ENCODE measurements at regions not wholly inside any gene's neighbourhood (a gene's known extent, or its start where the extent isn't known, plus 50 kb on each side); places are given as distances from the start of the nearest gene placed in this dataset.
"Not testable (repeated sequence)": the region's sequence is repeated elsewhere in the genome, so short reads cannot be mapped to it uniquely, and the experiment has no call there.

- H3K4me2 ChIP-seq, result no peak overlapping the region
- no peak for TF ChIP-seq Cebpa-rat (IDR thresholded peaks at IDR 0.05)
- no peaks in the 10 kb centered on the region for H3K9me3 ChIP-seq (replicated peaks in 1 of 11)
- H3K36me3 ChIP-seq, result no peaks in the 10 kb centered on the region
- no peak overlapping the region for H3K4me3 ChIP-seq
- H3K9ac ChIP-seq, result no peak overlapping the region
- H3K4me1 ChIP-seq, result no peaks in the 10 kb centered on the region
- H3K27me3 ChIP-seq, result no peaks in the 10 kb centered on the region
- no peaks in the 10 kb centered on the region for H4K20me1 ChIP-seq
- H3K27ac ChIP-seq, result no peak overlapping the region
Observed at GRCh38 chr13:58933475-58933874, 1230.3 kb downstream of the DIAPH3 start.

- Histone ChIP-seq H3K36me3 (no peaks in the 10 kb centered on the region), H3K9me3 (replicated peaks in 1 of 11) (no peaks in the 10 kb centered on the region), H3K27ac (no peak overlapping the region), H3K4me1 (no peaks in the 10 kb centered on the region), H4K20me1 (no peaks in the 10 kb centered on the region), H3K4me2 (no peak overlapping the region), H3K9ac (no peak overlapping the region), H3K4me3 (no peak overlapping the region), H3K27me3 (no peaks in the 10 kb centered on the region)
- TF ChIP-seq Cebpa-rat (IDR thresholded peaks at IDR 0.05), result no peak
Observed at GRCh38 chr13:58935689-58936088, 1228.0 kb downstream of the DIAPH3 start.

- H3K9ac ChIP-seq, result no peak overlapping the region
- H3K4me1 ChIP-seq, result no peaks in the 10 kb centered on the region
- H3K4me2 ChIP-seq, result no peak overlapping the region
- no peaks in the 10 kb centered on the region for H4K20me1 ChIP-seq
- no peak overlapping the region for H3K4me3 ChIP-seq
- H3K27me3 ChIP-seq, result no peaks in the 10 kb centered on the region
- no peak overlapping the region for H3K27ac ChIP-seq
- TF ChIP-seq Cebpa-rat (IDR thresholded peaks at IDR 0.05), result no peak
- H3K36me3 ChIP-seq, result no peaks in the 10 kb centered on the region
- H3K9me3 ChIP-seq (replicated peaks in 1 of 11), result peaks cover 35 to 44% (median 40%) of the 10 kb centered on the region in 11 experiments
Observed at GRCh38 chr13:58946274-58946673, 1217.5 kb downstream of the DIAPH3 start.

GRCh38 chr13:58949646-58950045 is 1214.1 kb downstream of the DIAPH3 start:
- TF ChIP-seq Cebpa-rat (IDR thresholded peaks at IDR 0.05), result no peak
- Histone ChIP-seq H3K27me3 (peaks cover 0 to under 1% (median 0%) of the 10 kb centered on the region in 11 experiments; a peak in 3 of 22 replicates), H3K9ac (no peak overlapping the region)

GRCh38 chr13:58950911-58951310 is 1212.8 kb downstream of the DIAPH3 start:
- Histone ChIP-seq H3K9me3 (replicated peaks in 1 of 11) (peaks cover 41 to 54% (median 50%) of the 10 kb centered on the region in 11 experiments), H3K27me3 (peaks cover 0 to 13% (median 0%) of the 10 kb centered on the region in 11 experiments; a peak in 6 of 22 replicates), H3K4me3 (no peak overlapping the region), H3K27ac (no peak overlapping the region), H3K4me2 (no peak overlapping the region), H3K4me1 (peaks cover 8 to 33% (median 23%) of the 10 kb centered on the region in 10 experiments), H3K36me3 (no peaks in the 10 kb centered on the region), H4K20me1 (no peaks in the 10 kb centered on the region), H3K9ac (no peak overlapping the region)
- TF ChIP-seq Cebpa-rat (IDR thresholded peaks at IDR 0.05), result no peak

More at GRCh38 chr13:58949646-58950045, 1214.1 kb downstream of the DIAPH3 start:
- Histone ChIP-seq H3K4me3 (0 out of 20 replicates have a peak overlapping the region, but pooled peaks of 1 of the 10 experiments have one; percentile 10), H3K36me3 (no peaks in the 10 kb centered on the region), H3K27ac (no peak overlapping the region), H3K4me1 (peaks cover 8 to 21% (median 17%) of the 10 kb centered on the region in 10 experiments), H3K9me3 (replicated peaks in 1 of 11) (peaks cover 41 to 55% (median 50%) of the 10 kb centered on the region in 11 experiments), H4K20me1 (no peaks in the 10 kb centered on the region), H3K4me2 (no peak overlapping the region)

GRCh38 chr13:58953638-58954037 is 1210.1 kb downstream of the DIAPH3 start:
- Histone ChIP-seq H3K9ac (no peak overlapping the region), H3K27me3 (peaks cover 0 to 13% (median 0%) of the 10 kb centered on the region in 11 experiments; a peak in 6 of 22 replicates), H3K27ac (0 out of 22 replicates have a peak overlapping the region, but pooled peaks of 1 of the 11 experiments have one; percentile 16), H3K36me3 (no peaks in the 10 kb centered on the region), H4K20me1 (no peaks in the 10 kb centered on the region), H3K4me1 (peaks cover 8 to 39% (median 24%) of the 10 kb centered on the region in 10 experiments), H3K4me3 (no peak overlapping the region), H3K9me3 (replicated peaks in 1 of 11) (peaks cover 34 to 50% (median 39%) of the 10 kb centered on the region in 11 experiments), H3K4me2 (peak overlapping the region; percentile 21 to 75 (median 50); a peak in 18 of 22 replicates)
- TF ChIP-seq Cebpa-rat (IDR thresholded peaks at IDR 0.05), result peak in 1 of 11 experiments; percentile 31; a peak in 1 of 22 replicates

GRCh38 chr13:58955546-58956385 is 1208.0 kb downstream of the DIAPH3 start:
- H3K4me1 ChIP-seq, result peaks cover 8 to 39% (median 24%) of the 10 kb centered on the region in 10 experiments
- H3K4me3 ChIP-seq, result no peak overlapping the region
- H3K27ac ChIP-seq, result no peak overlapping the region
- no peaks in the 10 kb centered on the region for H3K36me3 ChIP-seq
- peaks cover 13 to 28% (median 18%) of the 10 kb centered on the region in 11 experiments for H3K9me3 ChIP-seq (replicated peaks in 1 of 11)
- H4K20me1 ChIP-seq, result no peaks in the 10 kb centered on the region
- H3K4me2 ChIP-seq, result peak overlapping the region in 7 of 11 experiments; percentile 15 to 55 (median 35); a peak in 13 of 22 replicates
- no peak overlapping the region for H3K9ac ChIP-seq
- no peak for TF ChIP-seq Cebpa-rat (IDR thresholded peaks at IDR 0.05)
- peaks cover 0 to 13% (median 0%) of the 10 kb centered on the region in 11 experiments; a peak in 6 of 22 replicates for H3K27me3 ChIP-seq

GRCh38 chr13:58958097-58958496 is 1205.6 kb downstream of the DIAPH3 start:
- not testable (repeated sequence) for H3K9ac ChIP-seq, H3K36me3 ChIP-seq, H3K4me3 ChIP-seq, H4K20me1 ChIP-seq, H3K27ac ChIP-seq, H3K4me2 ChIP-seq
- peaks cover 0 to 15% (median 4%) of the 10 kb centered on the region in 11 experiments; a peak in 9 of 22 replicates for H3K9me3 ChIP-seq (replicated peaks in 1 of 11)
- H3K4me1 ChIP-seq, result peaks cover 8 to 33% (median 22%) of the 10 kb centered on the region in 10 experiments
- H3K27me3 ChIP-seq, result peaks cover 0 to 13% (median 0%) of the 10 kb centered on the region in 11 experiments; a peak in 6 of 22 replicates

- no peak overlapping the region for H3K4me3 ChIP-seq
Observed at GRCh38 chr13:58960888-58961287, 1202.8 kb downstream of the DIAPH3 start.

More at GRCh38 chr13:58960888-58961287, 1202.8 kb downstream of the DIAPH3 start:
- H3K36me3 ChIP-seq, result no peaks in the 10 kb centered on the region
- no peaks in the 10 kb centered on the region for H4K20me1 ChIP-seq
- peaks cover 0 to 15% (median 4%) of the 10 kb centered on the region in 11 experiments; a peak in 9 of 22 replicates for H3K9me3 ChIP-seq (replicated peaks in 1 of 11)
- H3K27ac ChIP-seq, result no peak overlapping the region
- no peaks in the 10 kb centered on the region for H3K27me3 ChIP-seq
- H3K9ac ChIP-seq, result no peak overlapping the region
- H3K4me1 ChIP-seq, result peaks cover 0 to 7% (median under 1%) of the 10 kb centered on the region in 10 experiments; a peak in 5 of 20 replicates
- no peak overlapping the region for H3K4me2 ChIP-seq
- TF ChIP-seq Cebpa-rat (IDR thresholded peaks at IDR 0.05), result no peak

All from BLaER1 treated with 17β-estradiol and CSF1 and Interleukin-3, amounts not matched to agents 10 nM and 100 nM (cell line).